ENCODE measurements at regions not wholly inside any gene's neighbourhood (a gene's known extent, or its start where the extent isn't known, plus 50 kb on each side); places are given as distances from the start of the nearest gene placed in this dataset.
A peak's percentile ranks its signal among the peaks of the same experiment; 100 is the strongest.

DNA sequence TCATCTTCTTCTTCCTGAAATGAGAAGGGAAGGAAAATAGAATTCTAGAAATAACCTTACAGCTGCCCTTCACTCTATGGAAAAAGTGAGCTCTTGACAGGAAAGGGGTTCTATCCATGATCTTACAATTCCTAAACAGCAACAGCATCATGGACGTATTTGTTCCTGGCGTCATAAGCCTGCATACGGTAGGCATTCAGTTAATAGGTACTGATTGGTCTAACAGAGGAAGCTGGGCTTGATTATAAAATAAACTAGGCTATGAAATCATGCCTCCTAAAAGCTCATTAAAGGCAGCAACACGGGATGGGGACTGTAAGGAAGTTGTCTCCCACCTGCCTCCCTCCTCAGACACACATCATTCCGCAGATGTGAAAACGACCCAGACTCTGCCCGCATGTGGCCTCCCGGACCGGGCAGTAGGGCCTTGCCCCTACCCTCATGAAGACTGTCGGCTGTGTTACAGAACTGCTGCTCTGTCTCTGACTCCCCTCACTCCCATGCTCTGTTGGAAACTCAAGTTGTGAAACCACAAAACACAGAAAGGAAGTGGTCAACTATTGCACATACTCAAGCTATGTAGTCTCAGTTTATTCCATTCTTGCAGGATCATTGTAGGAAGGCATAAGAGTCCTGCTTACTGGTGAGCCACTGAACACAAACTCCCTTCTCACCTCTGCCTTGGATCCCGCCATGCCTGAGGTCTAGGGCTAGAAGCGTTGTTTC is 129.8 kb downstream of the DLEU7 start:
- TF ChIP-seq, protein P1, sequence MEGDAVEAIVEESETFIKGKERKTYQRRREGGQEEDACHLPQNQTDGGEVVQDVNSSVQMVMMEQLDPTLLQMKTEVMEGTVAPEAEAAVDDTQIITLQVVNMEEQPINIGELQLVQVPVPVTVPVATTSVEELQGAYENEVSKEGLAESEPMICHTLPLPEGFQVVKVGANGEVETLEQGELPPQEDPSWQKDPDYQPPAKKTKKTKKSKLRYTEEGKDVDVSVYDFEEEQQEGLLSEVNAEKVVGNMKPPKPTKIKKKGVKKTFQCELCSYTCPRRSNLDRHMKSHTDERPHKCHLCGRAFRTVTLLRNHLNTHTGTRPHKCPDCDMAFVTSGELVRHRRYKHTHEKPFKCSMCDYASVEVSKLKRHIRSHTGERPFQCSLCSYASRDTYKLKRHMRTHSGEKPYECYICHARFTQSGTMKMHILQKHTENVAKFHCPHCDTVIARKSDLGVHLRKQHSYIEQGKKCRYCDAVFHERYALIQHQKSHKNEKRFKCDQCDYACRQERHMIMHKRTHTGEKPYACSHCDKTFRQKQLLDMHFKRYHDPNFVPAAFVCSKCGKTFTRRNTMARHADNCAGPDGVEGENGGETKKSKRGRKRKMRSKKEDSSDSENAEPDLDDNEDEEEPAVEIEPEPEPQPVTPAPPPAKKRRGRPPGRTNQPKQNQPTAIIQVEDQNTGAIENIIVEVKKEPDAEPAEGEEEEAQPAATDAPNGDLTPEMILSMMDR (IDR thresholded peaks at IDR 0.05) = no peak
- TF ChIP-seq POLR2A (IDR thresholded peaks at IDR 0.05) = peak; percentile 50
